Stomach (tissue), 4 donors: ENCODE measurements at regions not wholly inside any gene's neighbourhood (a gene's known extent, or its start where the extent isn't known, plus 50 kb on each side); places are given as distances from the start of the nearest gene placed in this dataset.

Experiments used
- CTCF ChIP-seq, 7 experiments: fragments of 450-650 bp in 4 of 7; fragments of 200-600 bp in 3 of 7; sonication (generic) in 3 of 7; IDR thresholded peaks; one replicate each; pipeline ENCODE4 v1.5.1; 2016 to 2019; ENCODE audit warnings: antibody characterized with exemption in 7 of 7, control low read depth in 2 of 7, mild to moderate bottlenecking in 1 of 7
- POLR2A ChIP-seq, 4 donors: fragments of 450-650 bp; IDR thresholded peaks; one replicate each; pipeline ENCODE4 v1.6.1; 2016; ENCODE audit warnings: antibody characterized with exemption in 4 of 4, control low read depth in 2 of 4, mild to moderate bottlenecking in 1 of 4, moderate library complexity in 1 of 4

GRCh38 chr7:25868509-25868908 lies 283.5 kb upstream of the NFE2L3 start:
- TF ChIP-seq POLR2A (IDR thresholded peaks at IDR 0.05) (no peak), CTCF (IDR thresholded peaks at IDR 0.05) (no peak)
